ENCODE measurements at regions not wholly inside any gene's neighbourhood (a gene's known extent, or its start where the extent isn't known, plus 50 kb on each side); places are given as distances from the start of the nearest gene placed in this dataset.

- no peak for DNase-seq (ENCODE audit: low read depth in 1 of 2, low spot score in 1 of 2)
- TF ChIP-seq JUND (IDR thresholded peaks at IDR 0.05; ENCODE audit: low read depth): no peak
- in situ Hi-C loops (cut with HindIII; ENCODE audit: low pct_unique_long_range_greater_than_20kb, low sequenced_read_pairs): no loop called here
These were observed 168.7 kb upstream of the LYZL1 start for GRCh38 chr10:29120216-29120615.

GRCh38 chr10:29124864-29125263, 164.0 kb upstream of the LYZL1 start:
- peak in 1 of 2 experiments; percentile 76 for DNase-seq (ENCODE audit: low read depth in 1 of 2, low spot score in 1 of 2)
- peak; percentile 91 for TF ChIP-seq JUND (IDR thresholded peaks at IDR 0.05; ENCODE audit: low read depth)
- in situ Hi-C loops (cut with HindIII; ENCODE audit: low pct_unique_long_range_greater_than_20kb, low sequenced_read_pairs): no loop called here

- no peak for TF ChIP-seq JUND (IDR thresholded peaks at IDR 0.05; ENCODE audit: low read depth)
- DNase-seq (ENCODE audit: low read depth in 1 of 2, low spot score in 1 of 2): no peak
- in situ Hi-C loops (cut with HindIII; ENCODE audit: low pct_unique_long_range_greater_than_20kb, low sequenced_read_pairs): no loop called here
These were observed 161.7 kb upstream of the LYZL1 start for GRCh38 chr10:29127037-29127700.

GRCh38 chr10:29127731-29128130, 161.1 kb upstream of the LYZL1 start:
- DNase-seq (ENCODE audit: low read depth in 1 of 2, low spot score in 1 of 2): no peak
- no peak for TF ChIP-seq JUND (IDR thresholded peaks at IDR 0.05; ENCODE audit: low read depth)
- in situ Hi-C loops (cut with HindIII; ENCODE audit: low pct_unique_long_range_greater_than_20kb, low sequenced_read_pairs): no loop called here

- in situ Hi-C loops (cut with HindIII; ENCODE audit: low pct_unique_long_range_greater_than_20kb, low sequenced_read_pairs): no loop called here
- DNase-seq (ENCODE audit: low read depth in 1 of 2, low spot score in 1 of 2): peak in 1 of 2 experiments; percentile 88
- TF ChIP-seq JUND (IDR thresholded peaks at IDR 0.05; ENCODE audit: low read depth): no peak
These were observed 158.6 kb upstream of the LYZL1 start for GRCh38 chr10:29130190-29130673.

- in situ Hi-C loops (cut with HindIII; ENCODE audit: low pct_unique_long_range_greater_than_20kb, low sequenced_read_pairs): no loop called here
- no peak for TF ChIP-seq JUND (IDR thresholded peaks at IDR 0.05; ENCODE audit: low read depth)
- no peak for DNase-seq (ENCODE audit: low read depth in 1 of 2, low spot score in 1 of 2)
These were observed 156.8 kb upstream of the LYZL1 start for GRCh38 chr10:29131952-29132547.

GRCh38 chr10:29132551-29133111, 156.2 kb upstream of the LYZL1 start:
- TF ChIP-seq JUND (IDR thresholded peaks at IDR 0.05; ENCODE audit: low read depth): no peak
- peak in 1 of 2 experiments; percentile 54 for DNase-seq (ENCODE audit: low read depth in 1 of 2, low spot score in 1 of 2)
- in situ Hi-C loops (cut with HindIII; ENCODE audit: low pct_unique_long_range_greater_than_20kb, low sequenced_read_pairs): no loop called here

GRCh38 chr10:29135337-29135736, 153.5 kb upstream of the LYZL1 start:
- no peak for DNase-seq (ENCODE audit: low read depth in 1 of 2, low spot score in 1 of 2)
- TF ChIP-seq JUND (IDR thresholded peaks at IDR 0.05; ENCODE audit: low read depth): no peak
- in situ Hi-C loops (cut with HindIII; ENCODE audit: low pct_unique_long_range_greater_than_20kb, low sequenced_read_pairs): no loop called here

GRCh38 chr10:29136411-29136810, 152.5 kb upstream of the LYZL1 start:
- TF ChIP-seq JUND (IDR thresholded peaks at IDR 0.05; ENCODE audit: low read depth): no peak
- in situ Hi-C loops (cut with HindIII; ENCODE audit: low pct_unique_long_range_greater_than_20kb, low sequenced_read_pairs): no loop called here
- DNase-seq (ENCODE audit: low read depth in 1 of 2, low spot score in 1 of 2): no peak

- no peak for DNase-seq (ENCODE audit: low read depth in 1 of 2, low spot score in 1 of 2)
- in situ Hi-C loops (cut with HindIII; ENCODE audit: low pct_unique_long_range_greater_than_20kb, low sequenced_read_pairs): no loop called here
- no peak for TF ChIP-seq JUND (IDR thresholded peaks at IDR 0.05; ENCODE audit: low read depth)
These were observed 148.7 kb upstream of the LYZL1 start for GRCh38 chr10:29140151-29140550.

- no peak; the same call in 1 of the 2 replicates for TF ChIP-seq JUND (IDR thresholded peaks at IDR 0.05; ENCODE audit: low read depth)
- DNase-seq (ENCODE audit: low read depth in 1 of 2, low spot score in 1 of 2): peak in 1 of 2 experiments; percentile 45
- in situ Hi-C loops (cut with HindIII; ENCODE audit: low pct_unique_long_range_greater_than_20kb, low sequenced_read_pairs): no loop called here
These were observed 147.9 kb upstream of the LYZL1 start for GRCh38 chr10:29140991-29141390.

- peak; percentile 30 to 89 for DNase-seq (ENCODE audit: low read depth in 1 of 2, low spot score in 1 of 2)
- in situ Hi-C loops (cut with HindIII; ENCODE audit: low pct_unique_long_range_greater_than_20kb, low sequenced_read_pairs): no loop called here
- TF ChIP-seq JUND (IDR thresholded peaks at IDR 0.05; ENCODE audit: low read depth): peak; percentile 98
These were observed 147.1 kb upstream of the LYZL1 start for GRCh38 chr10:29141761-29142160.

Measured in T47D (cell line).